ENCODE measurements at regions not wholly inside any gene's neighbourhood (a gene's known extent, or its start where the extent isn't known, plus 50 kb on each side); places are given as distances from the start of the nearest gene placed in this dataset.

- no peak overlapping the region for H3K4me3 ChIP-seq (ENCODE audit: low read length)
- no peak for TF ChIP-seq CTCF (IDR thresholded peaks at IDR 0.05; ENCODE audit: insufficient read depth, low read depth, low read length, missing control alignments)
- DNase-seq (ENCODE audit: low read depth), result peak; percentile 43
Observed at GRCh38 chr3:31137718-31138465, 243.4 kb upstream of the GADL1 start.

GRCh38 chr3:31140470-31140869 lies 246.0 kb upstream of the GADL1 start:
- TF ChIP-seq CTCF (IDR thresholded peaks at IDR 0.05; ENCODE audit: insufficient read depth, low read depth, low read length, missing control alignments), result no peak
- DNase-seq (ENCODE audit: low read depth), result no peak
- H3K4me3 ChIP-seq (ENCODE audit: low read length), result no peak overlapping the region

- no peak overlapping the region for H3K4me3 ChIP-seq (ENCODE audit: low read length)
- no peak for TF ChIP-seq CTCF (IDR thresholded peaks at IDR 0.05; ENCODE audit: insufficient read depth, low read depth, low read length, missing control alignments)
- DNase-seq (ENCODE audit: low read depth), result peak; percentile 42
Observed at GRCh38 chr3:31142139-31142538, 247.7 kb upstream of the GADL1 start.

GRCh38 chr3:31142543-31142942 lies 248.1 kb upstream of the GADL1 start:
- no peak for DNase-seq (ENCODE audit: low read depth)
- no peak overlapping the region for H3K4me3 ChIP-seq (ENCODE audit: low read length)
- no peak for TF ChIP-seq CTCF (IDR thresholded peaks at IDR 0.05; ENCODE audit: insufficient read depth, low read depth, low read length, missing control alignments)

- DNase-seq (ENCODE audit: low read depth), result no peak
- H3K4me3 ChIP-seq (ENCODE audit: low read length), result no peak overlapping the region
- TF ChIP-seq CTCF (IDR thresholded peaks at IDR 0.05; ENCODE audit: insufficient read depth, low read depth, low read length, missing control alignments), result no peak
Observed at GRCh38 chr3:31145062-31145461, 250.6 kb upstream of the GADL1 start.

GRCh38 chr3:31147550-31147949 lies 253.1 kb upstream of the GADL1 start:
- H3K4me3 ChIP-seq (ENCODE audit: low read length), result no peak overlapping the region
- no peak for TF ChIP-seq CTCF (IDR thresholded peaks at IDR 0.05; ENCODE audit: insufficient read depth, low read depth, low read length, missing control alignments)
- no peak for DNase-seq (ENCODE audit: low read depth)

Measured in epithelial cell of esophagus (primary cell).